Caco-2 (cell line): ENCODE measurements at regions not wholly inside any gene's neighbourhood (a gene's known extent, or its start where the extent isn't known, plus 50 kb on each side); places are given as distances from the start of the nearest gene placed in this dataset.
A peak's percentile ranks its signal among the peaks of the same experiment; 100 is the strongest.

Experiments used
- BruUV-seq: library from RNA; stranded (reverse); fragments of 400-500 nt; replicated peaks from 2 replicates; lab custom pipeline; 2021; lab: Mats Ljungman, UMichigan
- CTCF ChIA-PET: fragments of 300-600 bp; sonication (Branson Sonifier 250); formaldehyde crosslinking; loops from one replicate; lab custom pipeline; 2022; ENCODE audit warnings: antibody characterized with exemption; lab: Charles Lee
- POLR2A ChIA-PET: fragments of 300-600 bp; sonication (Branson Sonifier 250); formaldehyde crosslinking; loops from one replicate; lab custom pipeline; 2022; ENCODE audit warnings: antibody characterized with exemption; lab: Charles Lee
- DNase-seq, 2 experiments: peaks; one replicate each; pipeline versions ENCODE4 v3.0.0 to v3.0.0-alpha.2; 2020 to 2022
- H3K27me3 ChIP-seq: replicated peaks from 2 replicates; pipeline ENCODE4 v1.6.0; 2011; ENCODE audit warnings: low read length; ENCODE audit not compliant: control insufficient read depth, insufficient read depth
- H3K36me3 ChIP-seq: 2 replicates; pipeline ENCODE4 v1.5.1; 2011; ENCODE audit warnings: low read length; ENCODE audit not compliant: control insufficient read depth, insufficient read depth
- H3K4me1 ChIP-seq: fragments of 250-450 bp; sonication (Bioruptor Pico); 2 replicates; pipeline ENCODE4 v1.5.1; 2020; ENCODE audit warnings: mild to moderate bottlenecking
- H3K4me3 ChIP-seq: 2 replicates; pipeline ENCODE4 v1.5.1; 2011; ENCODE audit warnings: low read depth, mild to moderate bottlenecking, control low read depth, low read length
- H3K9me3 ChIP-seq: fragments of 250-450 bp; sonication (Bioruptor Pico); 2 replicates; pipeline ENCODE4 v1.5.1; 2020; ENCODE audit warnings: mild to moderate bottlenecking, moderate library complexity
- H3K27ac Mint-ChIP-seq: one replicate; pipeline ENCODE4 v1.8.0; 2022; ENCODE audit warnings: mixed read lengths; ENCODE audit not compliant: unreplicated experiment
- H3K27me3 Mint-ChIP-seq: one replicate; pipeline ENCODE4 v1.8.0; 2022; ENCODE audit warnings: mixed read lengths; ENCODE audit not compliant: insufficient read depth, unreplicated experiment
- H3K36me3 Mint-ChIP-seq: one replicate; pipeline ENCODE4 v1.8.0; 2022; ENCODE audit warnings: mild to moderate bottlenecking, mixed read lengths; ENCODE audit not compliant: insufficient read depth, unreplicated experiment
- H3K4me1 Mint-ChIP-seq: one replicate; pipeline ENCODE4 v1.8.0; 2022; ENCODE audit warnings: low read depth, mixed read lengths; ENCODE audit not compliant: unreplicated experiment
- H3K4me3 Mint-ChIP-seq: one replicate; pipeline ENCODE4 v1.8.0; 2022; ENCODE audit warnings: mild to moderate bottlenecking, moderate library complexity, mixed read lengths; ENCODE audit not compliant: unreplicated experiment
- H3K9me3 Mint-ChIP-seq: one replicate; pipeline ENCODE4 v1.8.0; 2022; ENCODE audit warnings: mixed read lengths; ENCODE audit not compliant: unreplicated experiment
- intact Hi-C: fragments of 100-400 bp; cut with micrococcal nuclease; formaldehyde crosslinking; loops from one replicate; pipeline ENCODE4 v1.10.0; 2022; ENCODE audit not compliant: unreplicated experiment
- TF ChIP-seq, protein P1 (sequence below), 2 experiments: fragments of 200-600 bp in 1 of 2; IDR thresholded peaks; 1 replicate in 1 of 2; 2 replicates in 1 of 2; pipeline versions ENCODE4 v1.5.1 to v1.8.0; 2011 to 2022; ENCODE audit warnings: antibody characterized with exemption in 1 of 2, control low read depth in 1 of 2, inconsistent platforms in 1 of 2, low read depth in 1 of 2, low read length in 1 of 2, mild to moderate bottlenecking in 1 of 2, moderate library complexity in 1 of 2; ENCODE audit not compliant: insufficient read depth in 1 of 2, severe bottlenecking in 1 of 2, unreplicated experiment in 1 of 2

DNA sequence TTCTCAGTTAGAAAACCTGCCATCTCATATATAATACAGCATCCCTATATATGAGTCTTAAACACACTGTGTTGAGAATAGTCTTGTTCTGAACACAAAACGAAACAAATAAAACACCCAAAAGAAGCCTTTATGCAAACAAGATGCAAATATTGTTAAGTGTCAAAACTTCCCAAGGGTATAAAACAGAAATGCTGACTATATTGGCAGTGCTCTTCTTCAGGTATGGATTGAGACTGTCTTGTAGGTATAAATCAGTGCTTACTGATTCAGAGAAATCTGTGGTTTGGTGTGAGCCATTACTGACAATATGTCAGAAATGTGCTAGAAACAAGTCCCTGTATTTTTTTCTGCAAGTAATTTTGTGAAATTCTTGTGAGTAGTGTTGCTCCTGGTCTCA is 82.8 kb upstream of the CTSO start:
- no peak overlapping the region for H3K4me3 ChIP-seq
- Mint-ChIP-seq H3K36me3 (no peaks in the 10 kb centered on the region), H3K4me1 (no peaks in the 10 kb centered on the region), H3K27ac (no peak overlapping the region), H3K9me3 (peaks cover 10% of the 10 kb centered on the region), H3K4me3 (no peak overlapping the region), H3K27me3 (no peaks in the 10 kb centered on the region)
- POLR2A ChIA-PET = no interaction called here
- H3K36me3 ChIP-seq = no peaks in the 10 kb centered on the region
- intact Hi-C loops = no loop called here
- H3K27me3 ChIP-seq = no peaks in the 10 kb centered on the region
- BruUV-seq = no TSS peak
- H3K9me3 ChIP-seq = no peaks in the 10 kb centered on the region
- TF ChIP-seq, protein P1, sequence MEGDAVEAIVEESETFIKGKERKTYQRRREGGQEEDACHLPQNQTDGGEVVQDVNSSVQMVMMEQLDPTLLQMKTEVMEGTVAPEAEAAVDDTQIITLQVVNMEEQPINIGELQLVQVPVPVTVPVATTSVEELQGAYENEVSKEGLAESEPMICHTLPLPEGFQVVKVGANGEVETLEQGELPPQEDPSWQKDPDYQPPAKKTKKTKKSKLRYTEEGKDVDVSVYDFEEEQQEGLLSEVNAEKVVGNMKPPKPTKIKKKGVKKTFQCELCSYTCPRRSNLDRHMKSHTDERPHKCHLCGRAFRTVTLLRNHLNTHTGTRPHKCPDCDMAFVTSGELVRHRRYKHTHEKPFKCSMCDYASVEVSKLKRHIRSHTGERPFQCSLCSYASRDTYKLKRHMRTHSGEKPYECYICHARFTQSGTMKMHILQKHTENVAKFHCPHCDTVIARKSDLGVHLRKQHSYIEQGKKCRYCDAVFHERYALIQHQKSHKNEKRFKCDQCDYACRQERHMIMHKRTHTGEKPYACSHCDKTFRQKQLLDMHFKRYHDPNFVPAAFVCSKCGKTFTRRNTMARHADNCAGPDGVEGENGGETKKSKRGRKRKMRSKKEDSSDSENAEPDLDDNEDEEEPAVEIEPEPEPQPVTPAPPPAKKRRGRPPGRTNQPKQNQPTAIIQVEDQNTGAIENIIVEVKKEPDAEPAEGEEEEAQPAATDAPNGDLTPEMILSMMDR (IDR thresholded peaks at IDR 0.05; ENCODE audit: insufficient read depth in 1 of 2, low read depth in 1 of 2, low read length in 1 of 2, severe bottlenecking in 1 of 2, unreplicated experiment in 1 of 2) = no peak
- no peak for DNase-seq
- no peaks in the 10 kb centered on the region for H3K4me1 ChIP-seq
- CTCF ChIA-PET = no interaction called here

DNA sequence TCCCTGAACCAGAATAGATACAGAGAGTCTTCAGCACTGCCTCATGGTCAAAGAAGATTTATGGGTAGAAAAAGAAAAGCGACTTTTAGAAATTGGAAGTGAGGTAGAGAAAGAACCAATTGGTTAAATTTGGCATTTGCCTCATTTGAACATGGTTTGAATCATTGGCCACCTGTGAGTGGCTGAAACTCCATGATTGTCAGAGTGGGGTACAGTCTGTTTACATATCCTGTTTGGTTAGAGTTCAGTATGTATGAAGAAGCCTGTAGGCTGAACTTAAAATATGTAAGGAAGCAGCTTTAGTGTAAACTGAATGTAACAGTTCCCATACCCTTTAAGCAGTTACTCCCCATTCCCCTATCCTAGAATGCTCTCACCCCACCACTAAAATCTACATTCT is 76.0 kb upstream of the CTSO start:
- CTCF ChIA-PET = no interaction called here
- intact Hi-C loops = no loop called here

DNA sequence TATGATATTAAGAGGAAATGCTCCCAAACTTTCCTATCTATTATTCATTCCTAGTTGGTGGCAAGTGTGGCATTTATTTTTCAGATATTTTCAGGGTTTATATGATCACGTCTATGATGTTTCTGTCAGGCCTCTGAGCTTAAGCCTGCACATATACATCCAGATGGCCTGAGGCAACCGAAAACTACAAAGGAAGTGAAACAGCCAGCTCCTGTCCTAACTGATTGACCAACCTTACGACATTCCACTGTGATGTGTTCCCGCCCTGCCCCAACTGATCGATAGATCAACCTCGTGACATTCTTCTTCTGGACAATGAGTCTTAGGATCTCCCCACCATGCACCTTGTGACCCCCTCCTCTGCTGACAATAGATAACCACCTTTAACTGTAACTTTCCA is 67.6 kb upstream of the CTSO start:
- Histone ChIP-seq H3K9me3 (no peaks in the 10 kb centered on the region), H3K4me1 (no peaks in the 10 kb centered on the region), H3K36me3 (no peaks in the 10 kb centered on the region), H3K4me3 (no peak overlapping the region), H3K27me3 (no peaks in the 10 kb centered on the region)
- TF ChIP-seq, protein P1 (IDR thresholded peaks at IDR 0.05; ENCODE audit: insufficient read depth in 1 of 2, low read depth in 1 of 2, low read length in 1 of 2, severe bottlenecking in 1 of 2, unreplicated experiment in 1 of 2) = no peak
- no peak overlapping the region for H3K27ac Mint-ChIP-seq
- BruUV-seq = no TSS peak
- peak in 1 of 2 experiments; percentile 2 for DNase-seq
- ChIA-PET CTCF (no interaction called here), POLR2A (no interaction called here)
- intact Hi-C loops = no loop called here
- no peaks in the 10 kb centered on the region for H3K4me1 Mint-ChIP-seq
- H3K4me3 Mint-ChIP-seq = no peak overlapping the region
- H3K9me3 Mint-ChIP-seq = no peaks in the 10 kb centered on the region
- no peaks in the 10 kb centered on the region for H3K36me3 Mint-ChIP-seq
- H3K27me3 Mint-ChIP-seq = peaks cover 2% of the 10 kb centered on the region

More for the DNA sequence above, 76.0 kb upstream of the CTSO start:
- H3K36me3 Mint-ChIP-seq = no peaks in the 10 kb centered on the region
- H3K27me3 ChIP-seq = no peaks in the 10 kb centered on the region
- no peaks in the 10 kb centered on the region for H3K4me1 ChIP-seq
- DNase-seq = no peak
- H3K4me3 Mint-ChIP-seq = no peak overlapping the region
- H3K9me3 ChIP-seq = no peaks in the 10 kb centered on the region
- H3K9me3 Mint-ChIP-seq = no peaks in the 10 kb centered on the region
- no peak overlapping the region for H3K4me3 ChIP-seq
- H3K27ac Mint-ChIP-seq = no peak overlapping the region
- BruUV-seq = no TSS peak
- POLR2A ChIA-PET = no interaction called here
- H3K36me3 ChIP-seq = no peaks in the 10 kb centered on the region
- TF ChIP-seq, protein P1 (IDR thresholded peaks at IDR 0.05; ENCODE audit: insufficient read depth in 1 of 2, low read depth in 1 of 2, low read length in 1 of 2, severe bottlenecking in 1 of 2, unreplicated experiment in 1 of 2) = no peak
- no peaks in the 10 kb centered on the region for H3K27me3 Mint-ChIP-seq
- H3K4me1 Mint-ChIP-seq = no peaks in the 10 kb centered on the region
